ENCODE measurements at regions not wholly inside any gene's neighbourhood (a gene's known extent, or its start where the extent isn't known, plus 50 kb on each side); places are given as distances from the start of the nearest gene placed in this dataset.

DNA sequence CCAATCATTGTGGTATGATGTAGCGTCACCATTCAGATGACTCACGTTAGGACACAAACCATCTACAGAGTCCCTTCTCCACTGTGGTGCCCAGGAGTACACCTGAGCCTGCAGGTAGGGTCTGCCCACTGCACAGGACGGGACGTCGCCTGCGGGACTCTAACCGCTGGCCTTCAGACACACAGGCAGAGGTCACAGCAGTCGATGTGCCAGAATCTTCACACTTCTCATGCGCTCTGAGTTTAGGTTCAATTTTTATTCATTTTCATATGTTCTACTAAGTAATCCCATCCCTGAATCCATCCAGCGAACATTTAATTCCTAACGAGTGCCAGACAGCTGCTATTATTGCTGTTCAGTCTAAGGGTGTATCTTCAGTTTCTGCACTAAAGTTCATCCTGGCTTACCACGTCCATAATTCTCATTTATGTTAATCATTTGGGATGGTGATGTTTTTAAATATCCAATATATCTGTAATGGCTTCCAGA lies 73.3 kb downstream of the CXCL12 start:
- TF ChIP-seq, protein P1, sequence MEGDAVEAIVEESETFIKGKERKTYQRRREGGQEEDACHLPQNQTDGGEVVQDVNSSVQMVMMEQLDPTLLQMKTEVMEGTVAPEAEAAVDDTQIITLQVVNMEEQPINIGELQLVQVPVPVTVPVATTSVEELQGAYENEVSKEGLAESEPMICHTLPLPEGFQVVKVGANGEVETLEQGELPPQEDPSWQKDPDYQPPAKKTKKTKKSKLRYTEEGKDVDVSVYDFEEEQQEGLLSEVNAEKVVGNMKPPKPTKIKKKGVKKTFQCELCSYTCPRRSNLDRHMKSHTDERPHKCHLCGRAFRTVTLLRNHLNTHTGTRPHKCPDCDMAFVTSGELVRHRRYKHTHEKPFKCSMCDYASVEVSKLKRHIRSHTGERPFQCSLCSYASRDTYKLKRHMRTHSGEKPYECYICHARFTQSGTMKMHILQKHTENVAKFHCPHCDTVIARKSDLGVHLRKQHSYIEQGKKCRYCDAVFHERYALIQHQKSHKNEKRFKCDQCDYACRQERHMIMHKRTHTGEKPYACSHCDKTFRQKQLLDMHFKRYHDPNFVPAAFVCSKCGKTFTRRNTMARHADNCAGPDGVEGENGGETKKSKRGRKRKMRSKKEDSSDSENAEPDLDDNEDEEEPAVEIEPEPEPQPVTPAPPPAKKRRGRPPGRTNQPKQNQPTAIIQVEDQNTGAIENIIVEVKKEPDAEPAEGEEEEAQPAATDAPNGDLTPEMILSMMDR (IDR thresholded peaks at IDR 0.05): no peak
- TF ChIP-seq TAF1 (IDR thresholded peaks at IDR 0.05; ENCODE audit: borderline replicate concordance, low read depth, low read length) (no peak), SIN3A (IDR thresholded peaks at IDR 0.05; ENCODE audit: borderline replicate concordance, low read depth, low read length) (no peak), POLR2AphosphoS5 (IDR thresholded peaks at IDR 0.05; ENCODE audit: low read depth, low read length) (no peak)
- TF ChIP-seq, protein P2, sequence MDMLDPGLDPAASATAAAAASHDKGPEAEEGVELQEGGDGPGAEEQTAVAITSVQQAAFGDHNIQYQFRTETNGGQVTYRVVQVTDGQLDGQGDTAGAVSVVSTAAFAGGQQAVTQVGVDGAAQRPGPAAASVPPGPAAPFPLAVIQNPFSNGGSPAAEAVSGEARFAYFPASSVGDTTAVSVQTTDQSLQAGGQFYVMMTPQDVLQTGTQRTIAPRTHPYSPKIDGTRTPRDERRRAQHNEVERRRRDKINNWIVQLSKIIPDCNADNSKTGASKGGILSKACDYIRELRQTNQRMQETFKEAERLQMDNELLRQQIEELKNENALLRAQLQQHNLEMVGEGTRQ (IDR thresholded peaks at IDR 0.05; ENCODE audit: borderline replicate concordance, low read depth, low read length): no peak
